Smooth muscle cell (in vitro differentiated cells): ENCODE measurements at regions not wholly inside any gene's neighbourhood (a gene's known extent, or its start where the extent isn't known, plus 50 kb on each side); places are given as distances from the start of the nearest gene placed in this dataset.

Experiments used
- DNase-seq: peaks from one replicate; lab custom pipeline; 2025; ENCODE audit not compliant: unreplicated experiment; lab: John Stamatoyannopoulos, UW
- H2AFZ ChIP-seq: fragments of 200-600 bp; sonication (generic); 2 replicates; pipeline ENCODE4 v1.6.0; 2016; ENCODE audit warnings: antibody characterized with exemption, low read depth, mild to moderate bottlenecking
- H3F3A ChIP-seq: fragments of 200-600 bp; sonication (generic); 2 replicates; pipeline ENCODE4 v1.6.0; 2017; ENCODE audit warnings: antibody characterized with exemption, low read depth
- H3K27ac ChIP-seq: fragments of 200-600 bp; sonication (generic); 2 replicates; pipeline ENCODE4 v1.5.1; 2016; ENCODE audit warnings: low read depth, mild to moderate bottlenecking
- H3K27me3 ChIP-seq: fragments of 200-600 bp; sonication (generic); 2 replicates; pipeline ENCODE4 v1.6.1; 2016; ENCODE audit warnings: low read depth, mild to moderate bottlenecking
- H3K36me3 ChIP-seq: fragments of 200-600 bp; sonication (generic); 2 replicates; pipeline ENCODE4 v1.5.1; 2016; ENCODE audit warnings: low read depth
- H3K4me1 ChIP-seq: fragments of 200-600 bp; sonication (generic); 2 replicates; pipeline ENCODE4 v1.5.1; 2016; ENCODE audit warnings: low read depth
- H3K4me2 ChIP-seq: fragments of 200-600 bp; sonication (generic); 2 replicates; pipeline ENCODE4 v1.6.0; 2016; ENCODE audit warnings: mild to moderate bottlenecking
- H3K4me3 ChIP-seq: fragments of 200-600 bp; sonication (generic); 2 replicates; pipeline ENCODE4 v1.5.1; 2016; ENCODE audit warnings: mild to moderate bottlenecking
- H3K79me2 ChIP-seq: fragments of 200-600 bp; sonication (generic); 2 replicates; pipeline ENCODE4 v1.6.0; 2016; ENCODE audit warnings: low read depth, mild to moderate bottlenecking
- H3K9ac ChIP-seq: fragments of 200-600 bp; sonication (generic); 2 replicates; pipeline ENCODE4 v1.6.0; 2016; ENCODE audit warnings: low read depth
- H3K9me3 ChIP-seq: fragments of 200-600 bp; sonication (generic); replicated peaks from 2 replicates; pipeline ENCODE4 v1.5.1; 2016; ENCODE audit warnings: low read depth
- H4K20me1 ChIP-seq: fragments of 200-600 bp; sonication (generic); 2 replicates; pipeline ENCODE4 v1.6.0; 2016; ENCODE audit warnings: low read depth
- CTCF ChIP-seq: fragments of 200-600 bp; sonication (generic); IDR thresholded peaks from 2 replicates; pipeline ENCODE4 v1.5.1; 2017; ENCODE audit warnings: borderline replicate concordance, mild to moderate bottlenecking, antibody characterized with exemption; ENCODE audit not compliant: insufficient read depth, poor library complexity, severe bottlenecking
- WGBS: methylation state at CpG from one replicate; pipeline ENCODE4 v1.1.7; 2016; ENCODE audit warnings: low lambda C conversion rate; 5-methylcytosine and 5-hydroxymethylcytosine counted together

- no peaks in the 10 kb centered on the region for H3K79me2 ChIP-seq
- TF ChIP-seq CTCF = no peak
- H3K27ac ChIP-seq = no peak overlapping the region
- no peak for DNase-seq
- no peak overlapping the region for H3K4me3 ChIP-seq
- no peaks in the 10 kb centered on the region for H3K36me3 ChIP-seq
- WGBS = 92% methylated on average over 2 of the region's 2 CpGs
- no peaks in the 10 kb centered on the region for H3K9me3 ChIP-seq
- H3K4me2 ChIP-seq = no peak overlapping the region
- H3K4me1 ChIP-seq = no peaks in the 10 kb centered on the region
- no peaks in the 10 kb centered on the region for H3K27me3 ChIP-seq
- no peak overlapping the region for H2AFZ ChIP-seq
- H3K9ac ChIP-seq = no peak overlapping the region
- no peaks in the 10 kb centered on the region for H3F3A ChIP-seq
- no peaks in the 10 kb centered on the region for H4K20me1 ChIP-seq
Measured at GRCh38 chr14:27002179-27002578, 404.3 kb upstream of the NOVA1 start.

- WGBS = 98% methylated on average over 1 of the region's 1 CpG
- no peak for TF ChIP-seq CTCF
Measured at GRCh38 chr14:27006570-27006969, 408.7 kb upstream of the NOVA1 start.

GRCh38 chr14:27008187-27008586 lies 410.4 kb upstream of the NOVA1 start:
- TF ChIP-seq CTCF = no peak
- Histone ChIP-seq H3K27me3 (no peaks in the 10 kb centered on the region), H3K9ac (no peak overlapping the region), H3K4me2 (no peak overlapping the region), H4K20me1 (no peaks in the 10 kb centered on the region), H3K27ac (no peak overlapping the region), H3K4me3 (no peak overlapping the region), H3K36me3 (no peaks in the 10 kb centered on the region), H3K9me3 (no peaks in the 10 kb centered on the region), H3F3A (no peaks in the 10 kb centered on the region), H3K4me1 (no peaks in the 10 kb centered on the region), H2AFZ (no peak overlapping the region), H3K79me2 (no peaks in the 10 kb centered on the region)
- DNase-seq = no peak

More at GRCh38 chr14:27006570-27006969, 408.7 kb upstream of the NOVA1 start:
- H3K27me3 ChIP-seq = no peaks in the 10 kb centered on the region
- DNase-seq = no peak
- H3F3A ChIP-seq = no peaks in the 10 kb centered on the region
- no peaks in the 10 kb centered on the region for H3K79me2 ChIP-seq
- H4K20me1 ChIP-seq = no peaks in the 10 kb centered on the region
- H3K9ac ChIP-seq = no peak overlapping the region
- H3K9me3 ChIP-seq = no peaks in the 10 kb centered on the region
- no peak overlapping the region for H2AFZ ChIP-seq
- no peak overlapping the region for H3K27ac ChIP-seq
- no peaks in the 10 kb centered on the region for H3K36me3 ChIP-seq
- H3K4me2 ChIP-seq = no peak overlapping the region
- H3K4me3 ChIP-seq = no peak overlapping the region
- no peaks in the 10 kb centered on the region for H3K4me1 ChIP-seq

- H3K27ac ChIP-seq = no peak overlapping the region
- TF ChIP-seq CTCF = no peak
- H3K4me1 ChIP-seq = no peaks in the 10 kb centered on the region
- H3K9ac ChIP-seq = no peak overlapping the region
- no peaks in the 10 kb centered on the region for H3K9me3 ChIP-seq
- H3K79me2 ChIP-seq = no peaks in the 10 kb centered on the region
- H3K4me3 ChIP-seq = no peak overlapping the region
- 89% methylated on average over 3 of the region's 3 CpGs for WGBS
- H3K36me3 ChIP-seq = no peaks in the 10 kb centered on the region
- H3F3A ChIP-seq = no peaks in the 10 kb centered on the region
- H2AFZ ChIP-seq = no peak overlapping the region
- DNase-seq = no peak
- H3K4me2 ChIP-seq = no peak overlapping the region
- H4K20me1 ChIP-seq = no peaks in the 10 kb centered on the region
- no peaks in the 10 kb centered on the region for H3K27me3 ChIP-seq
Measured at GRCh38 chr14:27012641-27013040, 414.8 kb upstream of the NOVA1 start.
